MV-4-11 (cell line): ENCODE measurements at regions not wholly inside any gene's neighbourhood (a gene's known extent, or its start where the extent isn't known, plus 50 kb on each side); places are given as distances from the start of the nearest gene placed in this dataset.

Experiments used
- DNase-seq: peaks from one replicate; lab custom pipeline; 2025; lab: John Stamatoyannopoulos, UW

- no peak for DNase-seq
These were observed 107.4 kb upstream of the KLF13 start for GRCh38 chr15:31219221-31219620.

GRCh38 chr15:31221936-31222515 lies 104.6 kb upstream of the KLF13 start:
- no peak for DNase-seq

GRCh38 chr15:31222773-31223341 lies 103.8 kb upstream of the KLF13 start:
- DNase-seq: peak; percentile 57

DNA sequence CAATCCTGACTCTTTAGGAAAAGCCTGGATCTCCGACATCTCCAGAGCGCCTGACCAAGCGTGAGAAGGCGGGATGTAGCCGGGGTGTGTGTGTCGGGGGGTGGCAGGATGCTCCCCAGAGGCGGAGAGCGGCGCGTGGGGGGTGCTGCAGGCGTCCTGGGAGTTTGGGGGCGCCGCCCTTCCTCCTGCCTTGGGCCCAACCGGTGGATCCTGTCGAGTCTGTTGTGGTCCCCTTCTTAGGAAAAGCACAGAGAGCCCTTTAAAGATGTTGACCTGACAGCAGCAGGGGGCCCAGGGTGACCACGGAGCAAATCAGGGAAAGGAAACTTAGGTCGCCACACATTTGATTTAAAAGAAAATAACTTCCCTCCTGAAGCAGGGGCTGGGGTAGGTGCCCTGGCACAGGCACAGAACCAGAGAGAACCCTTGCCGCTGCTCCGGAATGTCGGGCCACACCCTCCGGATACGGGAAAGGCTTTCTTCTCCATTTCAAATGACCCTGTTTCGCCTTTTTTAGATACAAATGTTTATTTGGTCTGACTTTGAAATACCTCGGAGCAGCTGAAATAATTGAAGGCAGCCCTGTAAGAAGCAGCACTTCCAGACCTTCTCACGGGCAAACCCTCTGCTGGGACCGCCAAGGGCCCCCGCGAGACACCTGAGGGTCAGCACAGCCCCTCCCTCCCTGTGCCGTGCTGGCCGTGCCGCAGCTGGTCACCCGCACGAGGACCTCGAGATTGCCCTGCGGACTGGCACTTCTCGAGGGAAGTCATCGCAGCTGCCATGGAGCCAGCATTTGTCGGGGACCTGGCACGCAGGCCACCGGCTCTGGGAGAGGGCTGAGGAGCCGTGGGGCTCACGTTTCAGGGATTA lies 102.9 kb upstream of the KLF13 start:
- no peak for DNase-seq

DNA sequence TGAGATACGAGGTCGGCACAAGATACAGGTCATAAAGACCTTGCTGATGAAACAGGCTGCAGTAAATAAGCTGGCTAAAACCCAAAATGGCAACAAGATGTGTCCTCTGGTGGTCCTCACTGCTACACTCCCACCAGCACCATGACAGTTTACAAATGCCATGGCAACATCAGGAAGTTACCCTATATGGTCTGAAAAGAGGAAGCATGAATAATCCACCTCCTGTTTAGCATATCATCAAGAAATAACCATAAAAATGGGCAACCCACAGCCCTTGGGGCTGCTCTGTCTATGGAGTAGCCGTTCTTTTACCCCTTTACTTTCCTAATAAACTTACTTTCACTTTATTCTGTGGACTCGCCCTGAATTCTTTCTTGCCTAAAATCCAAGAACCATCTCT lies 102.0 kb upstream of the KLF13 start:
- DNase-seq: peak; percentile 77

- DNase-seq: no peak
These were observed 101.2 kb upstream of the KLF13 start for GRCh38 chr15:31225356-31225955.

GRCh38 chr15:31226021-31226420 lies 100.6 kb upstream of the KLF13 start:
- DNase-seq: no peak

DNA sequence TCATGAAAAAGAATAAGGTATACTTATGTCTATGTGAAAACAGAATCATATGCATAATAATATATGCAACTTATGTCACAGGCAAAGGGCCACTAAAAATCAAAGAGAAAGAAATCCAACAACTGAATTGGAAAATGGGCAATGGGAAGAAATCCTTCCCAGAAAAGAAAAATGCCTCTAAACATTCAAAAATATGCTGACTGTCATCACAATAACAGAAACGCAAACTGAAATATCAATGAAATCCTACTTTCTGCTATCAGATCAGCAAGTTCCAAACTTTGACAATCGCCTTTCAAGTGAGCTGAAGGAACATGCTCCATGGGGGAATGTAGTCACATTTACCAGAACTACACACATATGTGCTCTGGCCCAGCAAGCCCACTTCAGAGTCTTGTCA lies 99.4 kb upstream of the KLF13 start:
- no peak for DNase-seq

DNA sequence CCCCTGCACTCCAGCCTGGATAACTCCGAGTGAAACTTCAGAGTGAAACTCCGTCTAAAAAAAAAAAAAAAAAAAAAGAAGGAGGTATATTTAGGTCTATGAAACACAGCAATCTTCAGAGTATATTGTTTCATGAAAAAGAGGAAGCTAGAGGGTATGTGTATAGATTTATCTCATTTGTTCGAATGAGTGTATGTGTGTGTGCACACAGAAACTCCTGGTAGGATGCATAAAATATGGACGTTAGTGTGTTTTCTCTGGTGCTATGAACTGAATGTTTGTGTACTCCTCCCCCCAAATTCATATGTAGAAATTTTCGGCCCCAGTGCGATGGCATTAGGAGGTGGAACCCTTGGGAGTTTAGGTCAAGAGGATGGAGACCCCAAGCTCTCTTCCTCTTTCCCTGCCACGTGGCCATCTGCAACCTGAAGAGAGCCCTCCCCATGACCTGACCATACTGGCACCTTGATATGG lies 98.6 kb upstream of the KLF13 start:
- DNase-seq: peak; percentile 92

DNA sequence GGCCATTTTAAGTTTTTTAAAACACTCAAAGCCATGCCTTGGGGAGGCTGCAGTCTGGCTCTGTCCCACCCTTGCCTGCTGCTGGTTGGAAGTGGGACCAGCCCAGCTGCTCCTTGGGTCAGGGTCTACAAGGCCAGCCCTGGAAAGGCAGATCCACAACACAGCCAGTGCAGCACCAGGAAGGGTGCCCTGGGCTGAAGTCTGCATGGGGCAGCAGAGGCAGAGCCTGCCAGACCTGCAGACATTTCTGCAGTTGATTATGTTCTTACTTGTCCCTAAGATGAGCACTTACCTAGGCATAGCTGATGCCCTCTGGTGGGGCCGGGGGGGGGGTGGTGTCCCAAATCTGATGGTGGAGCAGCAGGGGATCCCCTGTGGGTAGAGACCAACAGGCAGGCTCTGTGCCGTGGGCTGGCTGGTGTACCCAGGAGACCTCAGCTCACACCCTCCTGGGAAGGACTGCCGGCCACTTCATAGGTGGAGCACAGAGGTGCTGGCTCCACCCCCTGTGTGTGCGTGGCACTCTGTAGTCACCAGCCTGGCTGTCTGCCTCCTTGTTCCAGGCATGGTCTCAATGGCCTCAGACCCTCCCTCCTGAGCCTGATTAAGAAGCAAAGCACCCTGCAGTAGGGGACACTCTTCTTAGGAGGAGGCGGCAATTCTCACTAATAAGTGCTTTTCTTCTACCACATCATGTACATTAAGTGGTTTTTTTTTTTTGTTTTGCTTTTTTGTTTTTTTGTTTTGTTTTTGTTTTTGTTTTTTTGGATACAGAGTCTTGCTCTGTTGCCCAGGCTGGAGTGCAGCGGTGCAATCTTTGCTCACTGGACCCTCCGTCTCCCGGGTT lies 97.4 kb upstream of the KLF13 start:
- DNase-seq: no peak

DNA sequence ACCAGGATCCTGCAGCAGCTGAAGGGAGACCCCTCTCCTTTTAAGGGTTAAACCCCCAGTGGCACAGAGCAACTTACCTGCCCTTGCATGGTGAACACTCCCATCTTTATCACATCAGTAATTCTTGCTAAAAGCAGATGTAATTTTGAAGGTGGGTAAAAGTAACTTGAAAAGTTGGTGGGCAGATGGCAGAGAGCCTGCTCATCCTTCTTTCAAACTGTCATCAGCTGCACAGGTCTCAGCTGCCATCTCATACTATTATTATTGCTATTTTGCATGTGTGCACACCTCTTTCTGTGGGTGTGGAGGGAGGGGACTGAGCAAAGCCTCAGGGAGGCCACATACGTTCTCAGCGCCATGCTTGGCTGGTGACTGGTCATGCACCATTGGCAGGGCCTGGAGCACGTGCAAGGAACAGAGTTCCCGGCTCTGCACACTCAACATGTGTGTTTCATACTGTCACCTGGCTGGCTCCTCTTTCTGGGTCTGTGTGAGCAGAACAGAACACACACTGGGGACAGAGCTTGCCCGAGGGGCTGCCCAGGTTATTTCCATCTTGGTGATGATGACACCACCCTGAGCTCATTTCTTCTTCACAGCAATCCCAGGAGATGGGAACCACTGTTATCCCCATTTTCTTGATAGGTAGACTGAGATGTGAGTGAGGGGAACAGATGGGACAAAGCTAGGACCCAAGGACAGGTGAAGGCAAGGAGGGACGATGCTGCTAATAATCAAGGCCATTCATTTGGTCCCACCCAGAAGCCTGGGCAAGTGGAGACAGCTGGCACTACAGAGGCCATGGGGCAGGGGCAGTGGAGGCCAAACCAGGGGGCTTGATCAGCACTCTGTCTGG lies 95.8 kb upstream of the KLF13 start:
- DNase-seq: no peak

DNA sequence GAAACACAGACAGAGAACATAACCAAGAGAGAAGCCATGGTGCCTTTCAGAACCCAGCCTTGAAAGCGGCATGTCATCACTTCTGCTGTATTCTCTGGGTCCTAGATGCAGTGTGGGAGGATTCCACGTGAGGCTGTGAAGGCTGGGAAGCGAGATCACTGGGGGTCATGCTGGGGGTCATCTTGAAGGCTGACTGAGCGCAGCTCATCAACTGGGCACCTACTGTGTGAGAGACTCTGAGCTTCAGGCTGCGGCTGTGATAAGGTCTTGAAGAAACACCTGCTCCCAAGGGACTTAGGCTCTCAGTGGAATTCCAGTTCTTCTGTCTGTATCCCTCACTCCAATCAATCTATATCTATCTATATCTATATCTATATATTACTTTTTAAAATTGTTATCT lies 91.8 kb upstream of the KLF13 start:
- no peak for DNase-seq

GRCh38 chr15:31235311-31236183 lies 91.1 kb upstream of the KLF13 start:
- peak; percentile 54 for DNase-seq

DNA sequence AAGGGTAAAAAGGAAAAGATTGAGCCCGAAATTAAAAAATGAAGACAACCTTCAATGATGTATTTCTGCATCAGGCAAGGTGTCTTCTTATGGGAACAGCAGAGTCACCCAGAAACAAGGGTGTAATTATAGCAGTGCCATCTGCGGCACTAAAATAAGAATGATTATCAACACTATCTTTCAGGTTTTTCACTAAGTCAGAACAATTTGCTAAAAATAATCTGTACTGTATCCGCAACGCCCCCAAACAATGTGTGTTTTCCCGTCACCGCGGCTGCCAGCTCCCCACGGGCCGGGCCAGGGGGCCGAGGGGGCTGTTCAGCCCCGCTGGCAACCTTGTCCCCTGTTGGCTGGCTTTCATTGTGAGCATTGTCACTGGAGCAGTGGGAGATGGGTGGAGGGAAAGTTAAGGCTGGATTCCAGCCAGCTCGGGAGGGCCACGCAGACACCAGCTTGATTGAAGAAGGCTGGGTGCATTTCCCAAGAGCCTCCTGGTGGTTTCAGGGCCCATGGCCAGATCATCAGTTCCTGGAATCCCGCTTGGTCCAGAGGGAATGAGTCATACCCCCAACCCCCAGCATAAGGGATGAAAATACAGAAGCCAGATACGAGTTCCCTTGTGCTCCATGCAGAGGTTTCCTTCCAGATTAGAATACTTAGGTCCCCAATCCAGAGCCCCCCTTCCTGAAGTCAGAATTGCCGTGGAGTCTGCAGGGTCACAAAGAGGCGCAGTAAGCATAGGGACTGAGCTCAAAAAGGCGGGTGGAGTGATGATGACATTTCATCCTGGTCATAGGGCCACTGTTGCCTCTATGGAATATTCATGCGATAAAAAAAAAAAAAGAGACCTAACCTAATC lies 90.2 kb upstream of the KLF13 start:
- peak; percentile 84 for DNase-seq

DNA sequence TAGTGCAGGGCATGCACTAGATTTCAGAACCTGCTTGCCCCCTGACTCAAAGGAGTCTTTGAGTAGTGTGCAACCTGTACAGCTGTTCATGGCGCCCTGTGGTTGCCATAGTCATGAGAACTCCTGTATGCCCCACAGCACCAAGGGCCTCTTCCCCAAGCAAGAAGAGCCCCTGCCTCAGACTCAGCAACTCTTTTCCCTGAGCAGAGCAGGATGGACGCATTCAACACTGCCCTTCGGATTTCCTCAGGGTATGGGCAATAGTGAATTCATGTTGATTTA lies 89.7 kb upstream of the KLF13 start:
- no peak for DNase-seq

DNA sequence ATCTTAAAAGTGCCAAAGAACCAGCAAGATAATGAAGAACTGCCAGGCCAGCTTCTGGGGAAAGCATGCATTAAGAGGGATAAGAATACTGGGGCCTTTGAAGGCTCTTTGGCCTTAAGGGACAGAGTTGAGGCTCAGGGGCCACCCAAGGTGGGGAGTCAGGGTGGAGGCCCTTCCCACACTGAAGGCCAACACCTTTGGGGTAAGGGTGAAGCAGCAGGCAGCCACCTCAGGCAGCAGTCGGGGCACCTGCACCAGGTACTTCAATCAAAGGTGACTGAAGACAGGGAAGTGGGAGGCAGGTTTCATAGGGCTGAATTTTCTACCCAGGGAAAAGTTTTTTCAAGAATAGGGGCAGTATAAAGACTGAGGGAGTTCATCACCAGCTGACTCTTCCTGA lies 87.7 kb upstream of the KLF13 start:
- no peak for DNase-seq

DNA sequence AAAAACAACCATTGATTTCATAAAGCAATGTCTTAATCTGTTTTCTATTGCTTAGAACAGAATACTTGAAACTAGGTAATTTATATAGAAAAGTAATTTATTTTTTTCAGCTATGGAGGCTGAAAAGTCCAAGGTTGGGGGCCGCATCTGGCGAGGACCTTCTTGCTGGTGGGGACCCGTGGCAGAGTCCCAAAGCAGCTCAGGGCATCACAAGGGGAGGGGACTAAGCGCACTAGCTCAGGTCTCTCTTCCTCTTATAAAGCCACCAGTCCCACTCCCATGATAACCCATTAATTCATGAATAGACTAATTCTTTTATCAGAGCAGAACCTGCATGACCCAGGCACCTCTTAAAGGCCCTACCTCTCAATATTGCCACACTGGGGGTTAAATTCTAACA lies 87.2 kb upstream of the KLF13 start:
- DNase-seq: no peak

GRCh38 chr15:31241888-31242522 lies 84.6 kb upstream of the KLF13 start:
- no peak for DNase-seq

GRCh38 chr15:31243895-31244294 lies 82.7 kb upstream of the KLF13 start:
- DNase-seq: no peak
